Activated naive CD4-positive, alpha-beta T cell treated with anti-CD3 and anti-CD28 coated beads, Interleukin-2, amount 50 U/mL, for 72 hours (primary cell): ENCODE measurements at regions not wholly inside any gene's neighbourhood (a gene's known extent, or its start where the extent isn't known, plus 50 kb on each side); places are given as distances from the start of the nearest gene placed in this dataset.
"Not testable (repeated sequence)": the region's sequence is repeated elsewhere in the genome, so short reads cannot be mapped to it uniquely, and the experiment has no call there.

ENCODE experiments used
- ATAC-seq, 2 donors: fragments of 150-1000 bp; cut with Tn5 transposase; 2 replicates each; pipeline ENCODE4 v1.10.0; 2021; ENCODE audit warnings: mild to moderate bottlenecking in 2 of 2, moderate library complexity in 2 of 2
- DNase-seq, 2 donors: peaks; one replicate each; pipeline ENCODE4 v3.0.0; 2021 to 2022; ENCODE audit warnings: low spot score in 2 of 2
- H3K27ac Mint-ChIP-seq, 2 donors: one replicate each; pipeline ENCODE4 v1.8.0; 2022; ENCODE audit warnings: mild to moderate bottlenecking in 2 of 2, mixed read lengths in 2 of 2
- H3K36me3 Mint-ChIP-seq, 2 donors: one replicate each; pipeline ENCODE4 v1.8.0; 2022; ENCODE audit warnings: mixed read lengths in 2 of 2
- H3K9me3 Mint-ChIP-seq, 2 donors: one replicate each; pipeline ENCODE4 v1.8.0; 2022; ENCODE audit warnings: mixed read lengths in 2 of 2

DNA sequence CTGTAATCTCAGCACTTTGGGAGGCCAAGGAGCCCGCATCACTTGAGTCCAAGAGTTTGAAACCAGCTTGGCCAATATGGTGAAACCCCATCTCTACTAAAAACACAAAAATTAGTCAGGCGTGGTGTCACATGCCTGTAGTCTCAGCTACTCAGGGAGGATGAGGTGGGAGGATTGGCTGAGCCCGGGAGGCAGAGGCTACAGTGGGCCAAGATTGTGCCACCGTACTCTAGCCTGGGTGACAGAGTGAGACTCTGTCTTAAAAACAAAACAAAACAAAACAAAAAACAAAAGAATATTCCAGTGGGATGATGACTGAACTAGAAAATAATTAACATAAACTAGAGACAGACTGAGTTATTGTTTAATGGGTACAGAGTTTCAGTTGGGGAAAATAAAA, 81.7 kb upstream of the ABCC4 start:
- DNase-seq (no peak), ATAC-seq (no peak)
- Mint-ChIP-seq H3K36me3 (no peaks in the 10 kb centered on the region), H3K27ac (no peak overlapping the region), H3K9me3 (no peaks in the 10 kb centered on the region)

- DNase-seq (no peak), ATAC-seq (no peak)
- H3K27ac Mint-ChIP-seq: no peak overlapping the region
- no peaks in the 10 kb centered on the region for H3K9me3 Mint-ChIP-seq
- H3K36me3 Mint-ChIP-seq: no peaks in the 10 kb centered on the region
Observed at GRCh38 chr13:95385373-95385772, 84.1 kb upstream of the ABCC4 start.

DNA sequence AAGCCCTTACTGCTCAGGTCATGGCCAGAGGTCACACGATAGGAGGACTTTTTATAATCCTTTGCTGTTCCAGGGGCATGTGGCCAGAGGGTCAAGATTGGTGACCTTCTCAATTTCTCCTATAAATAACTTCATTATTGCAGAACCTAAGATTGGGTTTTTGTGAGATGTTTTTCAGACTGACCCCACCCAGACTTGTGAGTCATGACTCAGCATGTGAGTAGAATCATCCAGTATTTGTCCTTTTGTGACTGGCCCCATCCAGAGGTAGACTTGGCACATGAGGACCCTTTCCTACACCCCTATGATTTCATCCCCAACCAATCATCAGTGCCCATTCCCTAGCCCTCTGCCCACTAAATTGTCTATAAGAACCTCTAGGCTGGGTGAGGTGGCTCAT, 84.5 kb upstream of the ABCC4 start:
- DNase-seq: no peak
- no peaks in the 10 kb centered on the region for H3K9me3 Mint-ChIP-seq

GRCh38 chr13:95386370-95386769, 85.1 kb upstream of the ABCC4 start:
- DNase-seq (no peak), ATAC-seq (peak in 1 of 2 donors; percentile 78)
- H3K9me3 Mint-ChIP-seq: no peaks in the 10 kb centered on the region
- no peaks in the 10 kb centered on the region for H3K36me3 Mint-ChIP-seq
- H3K27ac Mint-ChIP-seq: no peak overlapping the region

More for the DNA sequence above, 84.5 kb upstream of the ABCC4 start:
- no peak for ATAC-seq
- no peaks in the 10 kb centered on the region for H3K36me3 Mint-ChIP-seq
- no peak overlapping the region for H3K27ac Mint-ChIP-seq

DNA sequence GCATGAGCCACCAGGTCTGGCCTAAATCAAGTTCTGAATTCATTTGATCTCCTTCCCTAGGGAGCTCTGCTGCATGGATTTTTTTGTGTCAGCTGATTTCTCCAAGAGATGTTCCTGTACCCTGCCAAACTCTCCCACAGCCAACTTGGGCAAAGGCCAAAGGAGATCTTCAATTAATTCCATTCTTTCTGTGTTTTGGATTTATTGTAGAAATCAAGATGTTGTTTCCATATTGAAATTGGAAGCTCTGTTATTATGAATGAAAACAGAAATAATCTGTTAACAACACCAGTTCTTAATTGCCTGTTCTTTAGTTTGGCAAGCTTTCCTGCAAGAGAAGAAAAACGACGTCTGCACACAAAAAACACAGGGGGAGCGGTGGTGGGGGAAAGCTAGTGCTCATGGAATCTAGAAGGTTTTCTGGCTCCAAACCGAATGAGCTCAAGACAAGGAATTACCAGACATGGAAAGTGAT, 86.5 kb upstream of the ABCC4 start:
- DNase-seq (no peak), ATAC-seq (no peak)
- H3K27ac Mint-ChIP-seq: no peak overlapping the region
- H3K36me3 Mint-ChIP-seq: no peaks in the 10 kb centered on the region
- no peaks in the 10 kb centered on the region for H3K9me3 Mint-ChIP-seq

GRCh38 chr13:95388420-95389079, 87.3 kb upstream of the ABCC4 start:
- no peak for ATAC-seq
- Mint-ChIP-seq H3K27ac (no peak overlapping the region), H3K36me3 (no peaks in the 10 kb centered on the region), H3K9me3 (no peaks in the 10 kb centered on the region)
- DNase-seq: no peak

GRCh38 chr13:95391362-95391761, 90.1 kb upstream of the ABCC4 start:
- ATAC-seq (no peak), DNase-seq (no peak)
- Mint-ChIP-seq H3K9me3 (no peaks in the 10 kb centered on the region), H3K36me3 (no peaks in the 10 kb centered on the region), H3K27ac (no peak overlapping the region)

- Mint-ChIP-seq H3K27ac (no peak overlapping the region), H3K9me3 (no peaks in the 10 kb centered on the region), H3K36me3 (no peaks in the 10 kb centered on the region)
- DNase-seq (no peak), ATAC-seq (no peak)
Observed at GRCh38 chr13:95391785-95392184, 90.5 kb upstream of the ABCC4 start.

DNA sequence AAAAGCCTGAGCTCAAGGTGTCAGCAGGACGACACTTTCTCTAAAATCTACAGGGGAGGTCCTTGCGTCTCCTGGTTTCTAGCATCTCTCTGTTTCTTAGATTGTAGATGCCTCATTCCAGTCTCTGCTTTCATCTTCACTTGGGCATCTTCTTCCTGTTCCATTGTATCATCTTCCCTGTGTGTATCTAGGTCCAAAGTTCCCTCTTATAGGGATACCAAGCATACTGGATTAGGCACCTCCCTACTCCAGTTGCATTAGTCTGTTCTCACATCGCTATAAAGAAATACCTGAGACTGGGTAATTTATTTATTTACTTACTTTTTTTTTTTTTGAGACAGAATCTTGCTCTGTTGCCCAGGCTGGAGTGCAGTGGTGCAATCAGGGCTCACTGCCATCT, 91.3 kb upstream of the ABCC4 start:
- no peak for ATAC-seq

DNA sequence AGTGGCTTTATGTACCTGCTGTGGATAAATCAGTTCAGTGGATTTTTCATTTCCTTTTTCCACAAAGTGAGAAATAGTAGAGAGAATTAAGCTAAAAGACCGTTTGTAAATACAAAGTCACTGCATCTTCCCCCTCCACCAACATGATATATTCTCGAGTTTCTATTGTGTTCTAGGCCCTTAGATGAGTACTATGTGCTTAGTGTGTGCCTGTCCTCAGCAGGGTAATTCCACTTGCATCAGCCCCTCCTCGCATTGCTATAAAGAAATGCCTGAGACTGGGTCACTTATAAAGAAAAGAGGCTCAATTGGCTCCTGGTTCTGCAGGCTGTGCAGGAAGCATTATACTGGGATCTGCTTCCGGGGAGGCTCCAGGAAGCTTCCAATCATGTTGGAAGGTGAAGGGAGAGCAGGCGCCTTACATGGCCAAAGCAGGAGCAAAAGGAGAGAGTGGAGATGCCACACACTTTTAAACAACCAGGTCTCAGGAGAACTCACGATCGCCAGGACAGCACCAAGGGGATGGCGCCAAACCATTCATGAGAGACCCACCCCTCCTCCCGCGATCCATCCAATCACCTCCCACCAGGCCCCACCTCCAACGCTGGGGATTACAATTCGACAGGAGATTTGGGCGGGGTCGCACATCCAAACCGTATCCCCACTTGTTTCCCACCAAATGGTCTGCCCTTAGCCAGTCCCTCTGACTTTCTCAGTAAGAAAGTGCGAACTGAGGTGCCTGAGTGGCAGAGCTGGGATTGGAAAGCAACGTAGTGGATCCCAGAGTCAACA, 102.3 kb upstream of the ABCC4 start:
- peak overlapping the region; percentile 8 to 36 for H3K27ac Mint-ChIP-seq
- peak; percentile 54 to 59 for ATAC-seq
- H3K36me3 Mint-ChIP-seq: no peaks in the 10 kb centered on the region
- no peaks in the 10 kb centered on the region for H3K9me3 Mint-ChIP-seq
- DNase-seq: peak in 1 of 2 donors; percentile 7

More for the DNA sequence above, 91.3 kb upstream of the ABCC4 start:
- Mint-ChIP-seq H3K9me3 (no peaks in the 10 kb centered on the region), H3K36me3 (no peaks in the 10 kb centered on the region), H3K27ac (no peak overlapping the region)
- DNase-seq: no peak

DNA sequence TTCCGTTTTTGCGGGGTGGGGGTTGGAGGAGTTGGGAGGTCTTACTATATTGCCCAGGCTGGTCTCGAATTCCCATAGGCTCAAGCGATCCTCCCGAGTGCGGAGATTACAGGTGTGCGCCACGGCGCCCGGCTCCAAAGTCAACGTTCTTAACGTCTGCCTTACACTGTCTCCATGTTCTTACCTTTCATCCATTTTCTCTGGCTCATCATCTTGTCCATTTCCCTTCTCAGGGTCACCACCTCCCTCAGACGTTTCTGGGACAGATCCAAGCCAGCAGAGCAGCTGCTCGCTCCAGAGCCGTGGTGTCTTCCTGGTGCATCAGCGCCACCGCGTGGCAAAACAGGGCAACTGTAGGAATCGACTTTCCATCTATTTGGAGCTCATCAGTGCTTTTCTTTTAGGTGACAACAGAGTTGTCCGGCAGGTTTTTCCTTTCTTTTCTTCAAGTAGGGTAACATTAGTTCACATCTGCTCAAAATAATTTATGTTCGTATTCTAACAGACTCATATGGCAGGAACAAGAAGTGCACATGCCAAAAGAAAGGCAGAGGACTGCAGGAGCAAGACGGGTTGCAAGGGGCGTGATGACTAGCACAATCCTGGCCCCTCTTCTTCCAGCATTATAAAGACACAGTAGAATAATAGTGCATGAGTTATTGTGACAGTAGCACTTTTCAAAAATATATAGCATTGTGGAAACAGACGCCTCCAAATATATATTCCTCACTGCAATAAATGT, 103.1 kb upstream of the ABCC4 start:
- ATAC-seq (peak; percentile 90 to 95), DNase-seq (peak; percentile 74 to 82)
- Mint-ChIP-seq H3K27ac (peak overlapping the region; percentile 8 to 92), H3K36me3 (no peaks in the 10 kb centered on the region), H3K9me3 (no peaks in the 10 kb centered on the region)

- no peak for ATAC-seq
- no peaks in the 10 kb centered on the region for H3K9me3 Mint-ChIP-seq
- DNase-seq: no peak
- no peak overlapping the region for H3K27ac Mint-ChIP-seq
- no peaks in the 10 kb centered on the region for H3K36me3 Mint-ChIP-seq
Observed at GRCh38 chr13:95406176-95406575, 104.9 kb upstream of the ABCC4 start.

- Mint-ChIP-seq H3K9me3 (no peaks in the 10 kb centered on the region), H3K36me3 (no peaks in the 10 kb centered on the region), H3K27ac (no peak overlapping the region)
- ATAC-seq (no peak), DNase-seq (no peak)
Observed at GRCh38 chr13:95411428-95412040, 110.3 kb upstream of the ABCC4 start.

GRCh38 chr13:95418946-95419345, 117.7 kb upstream of the ABCC4 start:
- ATAC-seq (no peak), DNase-seq (no peak)
- Mint-ChIP-seq H3K36me3 (no peaks in the 10 kb centered on the region), H3K9me3 (no peaks in the 10 kb centered on the region), H3K27ac (no peak overlapping the region)

DNA sequence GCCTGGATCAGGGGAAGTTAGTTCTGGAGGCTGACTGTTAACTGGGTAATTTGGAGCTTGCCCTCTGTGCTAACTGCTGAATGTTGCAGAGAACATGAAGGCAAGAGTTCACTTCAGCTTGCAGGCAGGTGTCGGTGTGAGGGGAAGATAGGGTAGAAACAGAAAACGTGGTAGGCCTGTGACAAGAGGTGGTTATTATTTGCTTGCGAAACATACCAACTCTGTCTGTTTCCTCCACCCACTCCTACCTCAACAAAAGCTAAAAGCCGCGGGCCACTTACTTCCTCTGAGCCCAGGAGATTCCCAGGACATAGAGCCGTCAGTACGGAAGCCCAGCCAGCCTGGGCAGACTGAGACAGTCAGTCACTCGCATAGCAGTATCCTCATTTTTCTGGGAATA, 119.2 kb upstream of the ABCC4 start:
- no peaks in the 10 kb centered on the region for H3K9me3 Mint-ChIP-seq
- no peak for ATAC-seq
- DNase-seq: no peak
- H3K36me3 Mint-ChIP-seq: no peaks in the 10 kb centered on the region
- H3K27ac Mint-ChIP-seq: no peak overlapping the region

GRCh38 chr13:95426631-95427030, 125.4 kb upstream of the ABCC4 start:
- Mint-ChIP-seq H3K27ac (no peak overlapping the region), H3K36me3 (no peaks in the 10 kb centered on the region), H3K9me3 (no peaks in the 10 kb centered on the region)
- no peak for DNase-seq
- no peak for ATAC-seq

GRCh38 chr13:95430525-95430924, 122.0 kb upstream of the CLDN10 start:
- H3K9me3 Mint-ChIP-seq, H3K36me3 Mint-ChIP-seq, DNase-seq, H3K27ac Mint-ChIP-seq, ATAC-seq: not testable (repeated sequence)
